K562 (cell line): ENCODE measurements at regions not wholly inside any gene's neighbourhood (a gene's known extent, or its start where the extent isn't known, plus 50 kb on each side); places are given as distances from the start of the nearest gene placed in this dataset.

Source experiments
- ATAC-seq: fragments of 200-7000 bp; cut with Tn5 transposase; 3 replicates; pipeline ENCODE4 v1.9.1; 2020; ENCODE audit warnings: moderate library complexity
- BruUV-seq: library from RNA; stranded (reverse); fragments of 400-500 nt; replicated peaks from 2 replicates; lab custom pipeline; 2021; lab: Mats Ljungman, UMichigan
- CTCF ChIA-PET: fragments of 300-600 bp; formaldehyde crosslinking; extraction: SDS; loops from one replicate; lab custom pipeline; 2021; ENCODE audit warnings: low intra/inter-chr PET ratio; lab: Yijun Ruan, JAX
- POLR2A ChIA-PET: fragments of 300-600, 350-650 bp; sonication (Branson Sonifier 250); formaldehyde crosslinking; extraction: SDS; loops from one replicate; lab custom pipeline; 2021; ENCODE audit warnings: antibody characterized with exemption, inconsistent platforms; lab: Yijun Ruan, JAX
- DNase-seq, 4 experiments: peaks; one replicate each; pipeline versions ENCODE4 v3.0.0 to v3.0.0-alpha.2; 2011 to 2018; ENCODE audit warnings: low spot score in 3 of 4, mixed read lengths in 3 of 4; ENCODE audit errors: extremely low read depth in 1 of 4
- FAIRE-seq: peaks from 2 replicates; lab custom pipeline; 2011; peaks lifted over from hg19 to GRCh38; lab: Jason Lieb, UNC
- H2AFZ ChIP-seq: 2 replicates; pipeline ENCODE4 v1.6.0; 2011; ENCODE audit warnings: low read depth, low read length, control low read depth, inconsistent platforms
- H3K27ac ChIP-seq: fragments of 200-600 bp; 3 replicates; pipeline ENCODE4 v1.8.0; 2011; ENCODE audit warnings: low read depth, mild to moderate bottlenecking, control low read depth, inconsistent platforms, low read length, moderate library complexity, mixed read lengths; ENCODE audit errors: extremely low read depth
- H3K27me3 ChIP-seq, 2 experiments: fragments of 300-600 bp in 1 of 2; 2 replicates in 1 of 2; 3 replicates in 1 of 2; pipeline versions ENCODE4 v1.6.0 to v1.8.0; 2011; ENCODE audit warnings: inconsistent platforms in 2 of 2, low read length in 2 of 2, mild to moderate bottlenecking in 1 of 2, mixed read lengths in 1 of 2, moderate library complexity in 1 of 2; ENCODE audit not compliant: control insufficient read depth in 2 of 2, insufficient read depth in 2 of 2
- H3K36me3 ChIP-seq: fragments of 300-600 bp; 3 replicates; pipeline ENCODE4 v1.8.0; 2011; ENCODE audit warnings: mild to moderate bottlenecking, low read length, inconsistent platforms; ENCODE audit not compliant: control insufficient read depth, insufficient read depth
- H3K4me1 ChIP-seq, 2 experiments: fragments of 200-600 bp in 1 of 2; replicated peaks in 1 of 2; 2 replicates in 1 of 2; 3 replicates in 1 of 2; pipeline versions ENCODE4 v1.5.1 to v1.8.0; 2011; ENCODE audit warnings: inconsistent platforms in 2 of 2, low read length in 2 of 2, mild to moderate bottlenecking in 1 of 2, mixed read lengths in 1 of 2, moderate library complexity in 1 of 2; ENCODE audit not compliant: control insufficient read depth in 2 of 2, insufficient read depth in 2 of 2
- H3K4me2 ChIP-seq: 2 replicates; pipeline ENCODE4 v1.6.1; 2011; ENCODE audit warnings: low read length, control low read depth, inconsistent platforms, mixed read lengths; ENCODE audit not compliant: insufficient read depth
- H3K4me3 ChIP-seq: fragments of 200-600 bp; sonication (generic), shearing (Covaris generic); 2 replicates; pipeline ENCODE4 v1.5.1; 2016; ENCODE audit warnings: control low read depth, inconsistent platforms
- H3K79me2 ChIP-seq: fragments of 200-600 bp; 3 replicates; pipeline ENCODE4 v1.8.0; 2011; ENCODE audit warnings: low read length, inconsistent platforms; ENCODE audit not compliant: control insufficient read depth, insufficient read depth
- H3K9ac ChIP-seq, 2 experiments: 2 replicates each; pipeline versions ENCODE4 v1.6.0 to v1.6.1; 2011; ENCODE audit warnings: low read depth in 2 of 2, low read length in 2 of 2, control low read depth in 1 of 2, inconsistent platforms in 1 of 2, mild to moderate bottlenecking in 1 of 2, mixed read lengths in 1 of 2; ENCODE audit not compliant: insufficient read depth in 1 of 2
- H3K9me1 ChIP-seq: one replicate; pipeline ENCODE4 v1.6.0; 2011; ENCODE audit warnings: inconsistent platforms, mild to moderate bottlenecking, low read length, moderate library complexity; ENCODE audit not compliant: control insufficient read depth, insufficient read depth
- H3K9me3 ChIP-seq: replicated peaks from 2 replicates; pipeline ENCODE4 v1.5.1; 2011; ENCODE audit warnings: low read depth, low read length, inconsistent platforms; ENCODE audit not compliant: control insufficient read depth, insufficient read depth
- H4K20me1 ChIP-seq: replicated peaks from 2 replicates; pipeline ENCODE4 v1.6.1; 2011; ENCODE audit warnings: low read length, inconsistent platforms, mixed read lengths; ENCODE audit not compliant: control insufficient read depth, insufficient read depth
- ARID4B ChIP-seq: sonication (generic); formaldehyde crosslinking; IDR thresholded peaks from 2 replicates; pipeline ENCODE4 v1.8.0; 2022; ENCODE audit warnings: mild to moderate bottlenecking, missing genetic modification reagents
- ERF ChIP-seq: fragments of 450-650 bp; formaldehyde crosslinking; IDR thresholded peaks from 2 replicates; pipeline ENCODE4 v1.4.0; 2020; ENCODE audit warnings: mild to moderate bottlenecking, mixed read lengths
- HNRNPLL ChIP-seq: fragments of 200-400 bp; formaldehyde crosslinking; IDR thresholded peaks from 2 replicates; pipeline ENCODE4 v1.6.1; 2017; ENCODE audit warnings: low read length, low read depth, mild to moderate bottlenecking; ENCODE audit not compliant: poor library complexity, severe bottlenecking
- RBM17 ChIP-seq: fragments of 200-400 bp; formaldehyde crosslinking; IDR thresholded peaks from 2 replicates; pipeline ENCODE4 v1.6.1; 2017; ENCODE audit warnings: low read depth, mild to moderate bottlenecking, low read length, borderline replicate concordance
- in situ Hi-C: fragments of 300-500 bp; cut with MboI; formaldehyde crosslinking; loops from 4 replicates; pipeline ENCODE4 v1.15.0; 2018; ENCODE audit warnings: inconsistent platforms, mixed read lengths
- intact Hi-C: fragments of 100-400 bp; cut with micrococcal nuclease; formaldehyde crosslinking; loops from 2 replicates; pipeline ENCODE4 v1.14.2; 2022
- TF ChIP-seq, protein P1 (sequence below): sonication (generic); formaldehyde crosslinking; IDR thresholded peaks from 2 replicates; pipeline ENCODE4 v1.8.1; 2023; ENCODE audit warnings: mild to moderate bottlenecking, missing genetic modification reagents

GRCh38 chr17:45693792-45694191, 90.3 kb upstream of the CRHR1 start (continued):
- no peak for TF ChIP-seq ARID4B (CRISPR knock-in tag)
- TF ChIP-seq, protein P1, sequence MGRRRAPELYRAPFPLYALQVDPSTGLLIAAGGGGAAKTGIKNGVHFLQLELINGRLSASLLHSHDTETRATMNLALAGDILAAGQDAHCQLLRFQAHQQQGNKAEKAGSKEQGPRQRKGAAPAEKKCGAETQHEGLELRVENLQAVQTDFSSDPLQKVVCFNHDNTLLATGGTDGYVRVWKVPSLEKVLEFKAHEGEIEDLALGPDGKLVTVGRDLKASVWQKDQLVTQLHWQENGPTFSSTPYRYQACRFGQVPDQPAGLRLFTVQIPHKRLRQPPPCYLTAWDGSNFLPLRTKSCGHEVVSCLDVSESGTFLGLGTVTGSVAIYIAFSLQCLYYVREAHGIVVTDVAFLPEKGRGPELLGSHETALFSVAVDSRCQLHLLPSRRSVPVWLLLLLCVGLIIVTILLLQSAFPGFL, result no peak

GRCh38 chr17:45696442-45696841, 87.7 kb upstream of the CRHR1 start:
- H4K20me1 ChIP-seq, result no peaks in the 10 kb centered on the region; the same call in 1 of the 2 replicates
- no peak for ATAC-seq
- FAIRE-seq, result no peak
- no peak overlapping the region for H3K27ac ChIP-seq
- no peaks in the 10 kb centered on the region for H3K4me1 ChIP-seq
- no peak for TF ChIP-seq ERF (CRISPR knock-in tag)
- TF ChIP-seq HNRNPLL, result no peak
- TF ChIP-seq RBM17, result no peak
- H3K27me3 ChIP-seq, result peaks cover 3 to 10% of the 10 kb centered on the region in 2 experiments; a peak in 2 of 5 replicates
- ChIA-PET POLR2A (interaction anchor here (0.6 to 1.6 kb wide), 2 partner anchors 14 to 135 kb away, joined by 3 to 4 read pairs; no protein-coding TSS in a partner anchor), CTCF (no interaction called here)
- in situ Hi-C loops (no loop called here), intact Hi-C loops (no loop called here)
- H3K9me3 ChIP-seq, result no peaks in the 10 kb centered on the region
- DNase-seq, result no peak
- H3K9me1 ChIP-seq, result no peaks in the 10 kb centered on the region
- no peak overlapping the region for H3K4me2 ChIP-seq
- no peak overlapping the region for H2AFZ ChIP-seq
- no TSS peak for BruUV-seq
- no peaks in the 10 kb centered on the region for H3K79me2 ChIP-seq
- no peak overlapping the region for H3K9ac ChIP-seq
- H3K4me3 ChIP-seq, result no peak overlapping the region
- no peaks in the 10 kb centered on the region for H3K36me3 ChIP-seq
